ENCODE measurements at regions not wholly inside any gene's neighbourhood (a gene's known extent, or its start where the extent isn't known, plus 50 kb on each side); places are given as distances from the start of the nearest gene placed in this dataset.
"Not testable (repeated sequence)": the region's sequence is repeated elsewhere in the genome, so short reads cannot be mapped to it uniquely, and the experiment has no call there.

GRCh38 chr4:23035521-23036056, 342.9 kb downstream of the GBA3 start:
- DNase-seq (ENCODE audit: low spot score), result no peak

- DNase-seq (ENCODE audit: low spot score), result no peak
Measured at GRCh38 chr4:23034731-23035130, 342.0 kb downstream of the GBA3 start.

GRCh38 chr4:23033796-23034195, 341.1 kb downstream of the GBA3 start:
- no peak for DNase-seq (ENCODE audit: low spot score)

- DNase-seq (ENCODE audit: low spot score), result no peak
Measured at GRCh38 chr4:23028875-23029274, 336.1 kb downstream of the GBA3 start.

- no peak for DNase-seq (ENCODE audit: low spot score)
Measured at GRCh38 chr4:23023666-23024065, 330.9 kb downstream of the GBA3 start.

- DNase-seq (ENCODE audit: low spot score), result no peak
Measured at GRCh38 chr4:23023121-23023520, 330.4 kb downstream of the GBA3 start.

- DNase-seq (ENCODE audit: low spot score), result no peak
Measured at GRCh38 chr4:23022032-23022431, 329.3 kb downstream of the GBA3 start.

GRCh38 chr4:23021040-23021439, 328.3 kb downstream of the GBA3 start:
- no peak for DNase-seq (ENCODE audit: low spot score)

- not testable (repeated sequence) for DNase-seq (ENCODE audit: low spot score)
Measured at GRCh38 chr4:23020399-23020798, 327.7 kb downstream of the GBA3 start.

- DNase-seq (ENCODE audit: low spot score), result no peak
Measured at GRCh38 chr4:23016981-23017380, 324.2 kb downstream of the GBA3 start.

- DNase-seq (ENCODE audit: low spot score), result no peak
Measured at GRCh38 chr4:23015821-23016220, 323.1 kb downstream of the GBA3 start.

GRCh38 chr4:23009093-23009492, 316.4 kb downstream of the GBA3 start:
- DNase-seq (ENCODE audit: low spot score), result no peak

GRCh38 chr4:23006756-23007155, 314.0 kb downstream of the GBA3 start:
- no peak for DNase-seq (ENCODE audit: low spot score)

- DNase-seq (ENCODE audit: low spot score), result no peak
Measured at GRCh38 chr4:23005691-23006090, 313.0 kb downstream of the GBA3 start.

- no peak for DNase-seq (ENCODE audit: low spot score)
Measured at GRCh38 chr4:23001478-23001877, 308.7 kb downstream of the GBA3 start.

GRCh38 chr4:22999419-22999818, 306.7 kb downstream of the GBA3 start:
- no peak for DNase-seq (ENCODE audit: low spot score)

- DNase-seq (ENCODE audit: low spot score), result no peak
Measured at GRCh38 chr4:22997358-22998224, 304.9 kb downstream of the GBA3 start.

- DNase-seq (ENCODE audit: low spot score), result no peak
Measured at GRCh38 chr4:22991576-22991975, 298.8 kb downstream of the GBA3 start.

GRCh38 chr4:22988526-22988925, 295.8 kb downstream of the GBA3 start:
- no peak for DNase-seq (ENCODE audit: low spot score)

- no peak for DNase-seq (ENCODE audit: low spot score)
Measured at GRCh38 chr4:22987870-22988269, 295.1 kb downstream of the GBA3 start.

GRCh38 chr4:22986881-22987280, 294.1 kb downstream of the GBA3 start:
- no peak for DNase-seq (ENCODE audit: low spot score)

GRCh38 chr4:22986262-22986661, 293.5 kb downstream of the GBA3 start:
- no peak for DNase-seq (ENCODE audit: low spot score)

GRCh38 chr4:22984390-22984789, 291.7 kb downstream of the GBA3 start:
- no peak for DNase-seq (ENCODE audit: low spot score)
